ENCODE measurements at regions not wholly inside any gene's neighbourhood (a gene's known extent, or its start where the extent isn't known, plus 50 kb on each side); places are given as distances from the start of the nearest gene placed in this dataset.

GRCh38 chr10:78850644-78851435 lies 217.9 kb upstream of the ZMIZ1 start:
- no peak for DNase-seq

GRCh38 chr10:78851647-78852046 lies 217.1 kb upstream of the ZMIZ1 start:
- DNase-seq: no peak

- no peak for DNase-seq
These were observed 216.1 kb upstream of the ZMIZ1 start for GRCh38 chr10:78852466-78853240.

- no peak for DNase-seq
These were observed 214.9 kb upstream of the ZMIZ1 start for GRCh38 chr10:78853864-78854263.

- peak; percentile 84 to 85 for DNase-seq
These were observed 212.3 kb upstream of the ZMIZ1 start for GRCh38 chr10:78856421-78856820.

- no peak for DNase-seq
These were observed 211.6 kb upstream of the ZMIZ1 start for GRCh38 chr10:78857193-78857592.

- no peak for DNase-seq
These were observed 209.5 kb upstream of the ZMIZ1 start for GRCh38 chr10:78859266-78859665.

- DNase-seq: no peak
These were observed 209.0 kb upstream of the ZMIZ1 start for GRCh38 chr10:78859769-78860168.

GRCh38 chr10:78860260-78860914 lies 208.4 kb upstream of the ZMIZ1 start:
- DNase-seq: no peak

- no peak for DNase-seq
These were observed 207.0 kb upstream of the ZMIZ1 start for GRCh38 chr10:78861529-78862327.

- no peak for DNase-seq
These were observed 206.5 kb upstream of the ZMIZ1 start for GRCh38 chr10:78862328-78862640.

- no peak for DNase-seq
These were observed 205.4 kb upstream of the ZMIZ1 start for GRCh38 chr10:78863140-78863905.

GRCh38 chr10:78863906-78864239 lies 204.9 kb upstream of the ZMIZ1 start:
- no peak for DNase-seq

GRCh38 chr10:78864761-78865537 lies 203.8 kb upstream of the ZMIZ1 start:
- no peak for DNase-seq

- peak in 1 of 2 donors; percentile 40 for DNase-seq
These were observed 203.3 kb upstream of the ZMIZ1 start for GRCh38 chr10:78865538-78865875.

GRCh38 chr10:78865931-78866717 lies 202.6 kb upstream of the ZMIZ1 start:
- no peak for DNase-seq

GRCh38 chr10:78866731-78867554 lies 201.8 kb upstream of the ZMIZ1 start:
- DNase-seq: no peak

GRCh38 chr10:78867555-78867939 lies 201.2 kb upstream of the ZMIZ1 start:
- no peak for DNase-seq

GRCh38 chr10:78868048-78868447 lies 200.7 kb upstream of the ZMIZ1 start:
- no peak for DNase-seq

- DNase-seq: no peak
These were observed 200.3 kb upstream of the ZMIZ1 start for GRCh38 chr10:78868456-78868855.
